Cardiac muscle cell (in vitro differentiated cells and primary cell): ENCODE measurements at regions not wholly inside any gene's neighbourhood (a gene's known extent, or its start where the extent isn't known, plus 50 kb on each side); places are given as distances from the start of the nearest gene placed in this dataset.

Source experiments
- DNase-seq, 2 donors: peaks; one replicate each; pipeline versions ENCODE4 v3.0.0 to v3.0.0-alpha.2; 2010 to 2017; ENCODE audit warnings: low read depth in 1 of 2, low spot score in 1 of 2
- H3K27ac ChIP-seq: fragments of 200-600 bp; sonication (generic); 2 replicates; pipeline ENCODE4 v1.5.1; 2016
- H3K27me3 ChIP-seq: fragments of 200-600 bp; sonication (generic); 2 replicates; pipeline ENCODE4 v1.6.0; 2016; ENCODE audit warnings: control low read depth
- H3K36me3 ChIP-seq: fragments of 200-600 bp; sonication (generic); 2 replicates; pipeline ENCODE4 v1.5.1; 2016; ENCODE audit warnings: control low read depth
- H3K4me1 ChIP-seq: fragments of 200-600 bp; sonication (generic); 2 replicates; pipeline ENCODE4 v1.8.1; 2017; ENCODE audit warnings: low read depth, mild to moderate bottlenecking, mixed run types
- H3K4me3 ChIP-seq: fragments of 200-600 bp; sonication (generic); 2 replicates; pipeline ENCODE4 v1.5.1; 2016; ENCODE audit warnings: mild to moderate bottlenecking
- H3K9me3 ChIP-seq: fragments of 200-600 bp; sonication (generic); 2 replicates; pipeline ENCODE4 v1.5.1; 2017; ENCODE audit warnings: low read depth, mild to moderate bottlenecking, control low read depth
- CTCF ChIP-seq: IDR thresholded peaks from 2 replicates; pipeline ENCODE4 v1.5.1; 2012; ENCODE audit warnings: low read depth, mild to moderate bottlenecking, low read length

DNA sequence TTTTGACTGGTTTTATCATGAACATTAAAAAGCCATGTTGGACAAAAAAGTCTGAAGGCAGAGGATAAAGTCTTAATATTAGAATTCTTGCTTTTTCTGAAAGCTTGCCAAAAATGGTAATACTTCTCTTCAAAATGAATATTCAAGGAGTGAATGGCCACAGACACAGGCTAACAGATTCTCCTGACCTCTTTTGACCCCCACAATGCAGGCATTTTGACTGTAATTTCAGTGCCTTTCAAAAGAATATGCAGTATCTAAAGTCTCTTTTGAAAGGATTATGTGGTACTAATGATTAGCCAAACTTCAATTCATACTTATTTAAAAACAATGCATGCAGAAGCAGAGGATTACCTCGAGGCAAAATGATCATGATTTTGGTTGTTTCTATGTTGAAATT is 557.8 kb upstream of the GCFC2 start:
- no peaks in the 10 kb centered on the region for H3K36me3 ChIP-seq
- DNase-seq, result no peak
- H3K4me3 ChIP-seq, result no peak overlapping the region
- H3K9me3 ChIP-seq, result no peaks in the 10 kb centered on the region
- no peaks in the 10 kb centered on the region for H3K27me3 ChIP-seq
- peaks cover 11% of the 10 kb centered on the region for H3K4me1 ChIP-seq
- peak overlapping the region; percentile 23 for H3K27ac ChIP-seq
- no peak for TF ChIP-seq CTCF

DNA sequence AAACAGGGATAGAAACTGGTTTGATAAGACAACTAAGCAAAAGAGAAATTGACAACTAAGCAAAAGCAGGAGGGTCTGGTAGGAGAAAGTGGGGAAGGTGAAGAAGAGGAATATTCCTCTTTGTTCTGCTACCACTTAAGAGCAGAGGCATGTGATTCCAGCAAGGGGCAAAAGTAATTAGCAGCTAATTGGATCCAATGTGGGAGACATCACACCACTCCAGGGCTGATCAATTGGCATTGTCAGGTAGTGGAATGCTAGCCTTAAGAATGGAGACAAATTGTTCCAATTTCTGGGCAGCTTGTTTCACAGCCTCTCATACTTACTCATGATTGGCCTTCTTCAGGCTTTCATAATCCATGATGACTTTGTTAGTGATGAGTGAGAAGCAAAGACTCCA is 547.1 kb upstream of the GCFC2 start:
- H3K4me3 ChIP-seq, result no peak overlapping the region

GRCh38 chr2:76256458-76257088 is 545.9 kb upstream of the GCFC2 start:
- no peak for TF ChIP-seq CTCF
- Histone ChIP-seq H3K4me3 (no peak overlapping the region), H3K27ac (no peak overlapping the region), H3K27me3 (no peaks in the 10 kb centered on the region), H3K4me1 (peaks cover 6% of the 10 kb centered on the region), H3K36me3 (no peaks in the 10 kb centered on the region), H3K9me3 (no peaks in the 10 kb centered on the region)
- no peak for DNase-seq

More for the DNA sequence above, 547.1 kb upstream of the GCFC2 start:
- no peak overlapping the region for H3K27ac ChIP-seq
- no peaks in the 10 kb centered on the region for H3K36me3 ChIP-seq
- no peaks in the 10 kb centered on the region for H3K27me3 ChIP-seq
- no peak for DNase-seq
- no peak for TF ChIP-seq CTCF
- H3K9me3 ChIP-seq, result no peaks in the 10 kb centered on the region
- peaks cover 6% of the 10 kb centered on the region for H3K4me1 ChIP-seq

- DNase-seq, result no peak
- Histone ChIP-seq H3K4me3 (no peak overlapping the region), H3K27ac (no peak overlapping the region), H3K27me3 (no peaks in the 10 kb centered on the region), H3K36me3 (no peaks in the 10 kb centered on the region), H3K9me3 (no peaks in the 10 kb centered on the region), H3K4me1 (peaks cover 6% of the 10 kb centered on the region)
- no peak for TF ChIP-seq CTCF
Measured at GRCh38 chr2:76252704-76253103, 542.0 kb upstream of the GCFC2 start.

- no peak for TF ChIP-seq CTCF
- no peak overlapping the region for H3K27ac ChIP-seq
- H3K27me3 ChIP-seq, result no peaks in the 10 kb centered on the region
- H3K36me3 ChIP-seq, result no peaks in the 10 kb centered on the region
- no peaks in the 10 kb centered on the region for H3K9me3 ChIP-seq
- no peak overlapping the region for H3K4me3 ChIP-seq
- no peaks in the 10 kb centered on the region for H3K4me1 ChIP-seq
- DNase-seq, result no peak
Measured at GRCh38 chr2:76251342-76251741, 540.6 kb upstream of the GCFC2 start.
